GM21390 (cell line): ENCODE measurements at regions not wholly inside any gene's neighbourhood (a gene's known extent, or its start where the extent isn't known, plus 50 kb on each side); places are given as distances from the start of the nearest gene placed in this dataset.
A peak's percentile ranks its signal among the peaks of the same experiment; 100 is the strongest.

Source experiments
- ATAC-seq: cut with Tn5 transposase; IDR thresholded peaks from one replicate; pipeline ENCODE4 v1.9.1; 2021; ENCODE audit not compliant: unreplicated experiment

DNA sequence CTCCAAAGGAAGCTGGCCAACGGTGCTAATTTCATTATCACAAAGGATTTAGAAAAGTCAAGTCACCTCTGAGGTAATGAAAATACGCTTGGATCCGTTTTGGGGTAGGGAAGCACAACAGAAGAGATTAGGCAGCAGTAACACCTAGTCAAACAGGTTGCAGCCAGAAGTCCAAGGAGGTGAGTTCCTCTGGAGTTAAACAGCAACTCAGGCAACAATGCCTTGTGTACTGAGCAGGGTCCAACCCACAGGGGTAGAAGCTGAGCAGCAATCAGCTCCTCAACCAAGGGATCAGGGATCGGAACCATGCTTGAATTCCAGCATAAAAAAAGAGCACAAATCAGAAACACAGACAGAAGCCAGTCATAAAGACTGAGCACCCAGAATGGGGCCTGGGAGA, 88.1 kb upstream of the SPRED1 start:
- ATAC-seq: no peak

DNA sequence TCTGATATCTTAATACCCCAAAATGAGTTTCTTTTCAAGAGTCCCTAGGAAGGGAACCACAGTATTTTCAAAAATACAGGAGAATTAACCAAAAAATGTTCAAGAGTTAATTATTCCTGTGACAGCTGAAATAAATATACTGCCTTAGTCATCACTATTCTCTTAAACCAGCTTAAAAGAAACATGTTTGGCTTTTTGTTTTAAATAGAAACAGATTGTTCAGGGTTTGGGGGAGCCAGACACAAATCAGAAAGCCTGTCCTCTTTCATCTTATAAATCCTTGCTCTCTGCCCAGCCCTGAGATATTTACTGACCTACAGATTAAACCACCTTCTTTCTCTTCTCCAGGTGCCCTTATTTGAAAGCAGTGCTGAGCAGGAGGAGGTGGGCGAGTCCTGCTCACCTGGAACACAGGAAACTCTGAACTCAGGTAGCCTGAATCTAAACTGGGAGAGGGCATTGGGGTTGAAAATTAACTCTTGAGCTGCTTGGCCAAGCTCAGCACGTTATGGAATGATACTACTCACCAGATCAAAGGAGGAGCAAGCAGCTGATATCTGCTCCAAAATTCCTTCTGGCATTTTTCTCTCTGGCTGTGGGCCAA, 84.1 kb upstream of the SPRED1 start:
- no peak for ATAC-seq

DNA sequence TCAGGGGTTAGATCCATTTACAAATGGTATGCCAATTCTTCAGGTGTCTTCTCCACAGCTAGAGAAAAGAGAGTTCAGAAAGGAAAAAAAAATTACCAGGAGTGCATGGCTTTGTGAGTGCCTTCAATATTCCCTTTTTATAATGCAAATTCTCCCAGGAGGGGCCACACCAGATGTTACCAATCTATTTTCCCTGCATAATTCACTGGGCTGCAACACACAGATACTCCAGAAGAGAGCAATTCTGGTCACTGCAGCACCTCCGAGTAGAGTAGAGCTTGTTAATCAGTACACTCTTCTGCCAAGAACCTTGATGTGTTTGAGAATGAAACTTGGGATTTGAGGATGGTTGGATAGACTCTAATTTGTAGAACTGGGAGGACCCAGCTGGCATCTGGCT, 80.7 kb upstream of the SPRED1 start:
- no peak for ATAC-seq

DNA sequence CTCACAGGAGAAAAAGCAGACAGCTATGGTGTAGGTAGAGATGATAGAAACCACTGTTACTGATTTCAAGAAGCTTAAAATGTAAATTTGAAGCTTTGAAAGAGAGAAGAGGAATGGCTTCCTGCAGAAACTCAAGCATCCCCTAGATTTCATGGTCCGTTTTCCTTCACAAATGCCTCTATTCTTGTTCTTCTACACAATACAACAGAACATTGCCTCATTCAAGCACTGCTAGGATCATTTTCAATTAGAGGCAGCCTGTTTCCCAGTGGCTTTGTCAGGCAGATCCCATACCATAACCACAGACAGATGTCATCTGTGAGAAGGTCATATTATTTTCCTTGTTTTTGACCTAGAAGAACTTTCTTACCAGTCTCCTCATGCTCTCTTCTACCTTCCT, 77.9 kb upstream of the SPRED1 start:
- ATAC-seq: no peak

DNA sequence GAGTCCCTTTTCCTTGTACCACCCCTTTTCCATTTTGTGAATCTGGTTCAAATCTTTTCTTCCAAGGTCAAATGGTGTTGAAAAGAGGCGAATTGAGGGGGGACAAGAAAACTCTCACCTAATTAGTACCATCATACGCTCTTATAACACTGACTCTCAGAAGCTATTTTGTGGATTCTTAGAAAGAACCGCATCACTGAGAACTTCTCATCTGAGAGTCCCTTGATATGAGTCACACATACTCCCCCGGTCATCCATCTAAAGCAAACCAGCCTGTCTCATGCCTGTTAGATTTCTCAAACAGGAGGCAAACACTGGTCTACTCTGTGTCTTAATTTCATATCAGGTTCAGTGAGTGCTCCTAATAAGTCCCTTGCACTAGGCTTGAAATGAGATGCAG, 76.5 kb upstream of the SPRED1 start:
- ATAC-seq: peak; percentile 98

DNA sequence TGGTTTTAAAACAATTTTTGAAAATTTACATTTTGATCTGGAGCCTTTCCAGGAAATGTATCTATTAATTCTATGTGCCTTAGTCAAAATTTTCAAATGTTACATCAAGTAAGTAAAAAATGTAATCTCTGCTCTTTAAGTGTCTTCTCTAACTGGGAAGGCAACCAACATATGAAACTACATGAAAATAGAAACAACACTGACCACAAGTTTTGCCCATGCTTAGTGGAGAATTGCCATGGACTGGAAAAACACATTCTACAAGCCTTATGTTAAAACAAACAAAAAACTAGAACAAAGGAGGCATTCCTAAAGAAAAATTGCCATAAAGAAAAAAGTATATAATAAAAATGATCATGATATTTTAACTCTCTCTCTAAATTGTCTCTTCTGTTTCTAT, 75.9 kb upstream of the SPRED1 start:
- no peak for ATAC-seq

DNA sequence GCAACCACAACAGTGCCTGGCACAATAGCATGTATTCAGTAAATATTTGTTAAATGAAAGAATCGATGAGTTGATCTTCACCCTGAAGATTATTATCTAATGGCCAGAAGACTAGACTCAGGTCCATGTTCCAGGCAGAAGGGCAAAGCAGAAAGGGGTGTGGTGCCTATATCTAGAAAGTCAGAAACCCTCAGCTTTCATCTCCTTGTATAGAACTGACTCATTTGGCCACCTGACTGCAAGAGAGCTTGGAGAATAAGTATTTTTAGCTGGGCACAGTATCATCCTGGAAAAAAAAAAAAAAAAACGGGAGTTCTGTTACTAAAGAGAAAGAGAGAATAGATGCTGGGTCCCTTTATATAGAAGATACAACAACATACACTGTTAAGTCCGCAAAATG, 69.7 kb upstream of the SPRED1 start:
- no peak for ATAC-seq

DNA sequence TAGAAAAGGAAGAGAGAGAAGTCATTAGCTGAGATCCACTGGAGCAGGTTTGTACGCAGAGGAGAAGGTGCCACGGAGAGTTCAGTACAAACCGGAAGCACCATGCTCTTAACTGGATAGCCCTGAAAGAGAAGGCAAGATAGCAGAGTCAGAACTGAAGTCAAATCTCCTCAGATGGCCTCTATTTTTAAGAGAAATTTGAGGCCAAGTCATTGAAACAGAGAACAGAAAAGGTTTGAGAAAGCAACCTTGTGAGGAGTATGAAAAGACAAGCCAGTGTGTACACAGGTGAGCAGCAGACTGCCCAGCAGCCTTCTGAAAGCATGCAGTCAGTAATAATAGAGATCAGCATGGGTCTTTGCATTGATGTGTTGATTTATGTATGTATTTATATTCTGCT, 66.1 kb upstream of the SPRED1 start:
- no peak for ATAC-seq

DNA sequence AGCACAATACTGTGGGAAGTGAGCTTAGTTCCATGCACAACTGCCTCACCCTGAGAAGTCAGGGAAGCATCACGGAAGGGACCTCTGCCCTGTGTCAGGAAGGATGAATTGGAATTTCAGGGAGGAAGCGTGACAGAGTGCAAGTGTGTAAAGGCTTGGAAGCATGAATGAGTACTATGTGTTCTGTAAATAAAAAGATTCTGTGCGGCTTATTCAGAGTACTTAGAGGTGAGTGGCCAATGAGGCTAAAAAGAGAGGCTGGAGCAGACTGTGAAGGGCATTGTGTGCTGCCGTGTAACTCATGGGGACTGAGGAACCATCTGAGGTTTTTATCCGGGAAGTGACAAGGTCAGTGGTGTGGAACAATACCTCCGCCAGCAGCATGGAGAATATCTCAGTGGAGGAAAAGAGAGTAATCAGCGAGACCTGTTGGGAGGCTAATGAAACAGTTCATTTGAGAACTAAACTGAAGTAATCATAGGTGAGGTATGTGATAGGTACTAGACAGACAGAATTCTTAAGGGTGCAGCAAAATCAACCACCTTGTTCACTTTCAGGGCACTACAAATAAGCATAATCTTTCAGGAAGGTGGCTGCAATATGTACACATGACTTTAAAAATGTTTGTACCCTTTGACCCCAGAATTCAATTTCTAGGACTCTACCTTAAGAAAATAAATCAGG, 64.9 kb upstream of the SPRED1 start:
- ATAC-seq: no peak

DNA sequence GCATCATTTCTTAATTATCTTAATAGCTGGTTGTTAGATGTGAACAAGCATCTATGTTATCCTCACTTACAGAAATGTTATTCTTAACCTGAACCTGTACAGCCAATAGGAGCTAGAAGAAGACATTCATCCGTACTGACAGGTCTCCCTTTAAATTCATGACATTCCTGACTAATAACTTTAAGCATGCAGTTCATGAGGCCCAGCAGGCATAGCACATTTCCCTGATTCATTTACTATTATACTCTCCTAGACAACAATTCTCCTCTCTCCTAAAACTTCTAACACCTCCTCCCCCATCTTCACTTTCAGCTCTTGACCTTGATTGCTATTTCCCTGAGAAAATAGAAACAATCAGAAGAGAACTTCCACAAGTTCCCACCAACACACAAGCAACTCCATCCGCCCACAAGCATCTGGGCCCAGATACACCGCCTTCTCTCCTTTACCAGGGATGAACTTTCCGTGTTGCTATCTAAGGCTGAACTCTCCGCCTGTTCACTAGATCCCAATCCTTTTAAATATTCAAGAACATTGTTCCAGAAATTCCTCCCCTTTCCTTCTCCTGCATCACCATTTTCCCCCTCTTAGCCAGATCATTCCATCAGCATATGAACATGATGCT, 62.9 kb upstream of the SPRED1 start:
- no peak for ATAC-seq

DNA sequence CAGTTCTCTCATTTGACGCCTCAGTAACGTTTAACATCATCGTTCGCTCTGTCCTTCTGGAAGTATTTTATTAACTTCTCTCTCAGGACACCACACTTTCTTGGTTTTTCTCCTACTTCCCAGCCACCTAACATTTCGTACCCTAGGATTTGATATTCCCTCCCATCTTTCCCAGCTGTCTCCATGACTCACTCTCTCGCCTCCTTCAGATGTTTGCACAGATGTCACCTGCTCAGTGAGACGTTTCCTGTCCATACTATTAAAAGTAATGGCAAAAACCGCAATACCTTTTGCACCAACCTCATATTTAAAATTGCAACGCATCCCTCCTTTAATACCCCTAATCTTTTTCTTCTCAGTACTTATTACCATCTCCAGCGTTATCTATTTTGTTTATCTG, 62.1 kb upstream of the SPRED1 start:
- ATAC-seq: no peak

DNA sequence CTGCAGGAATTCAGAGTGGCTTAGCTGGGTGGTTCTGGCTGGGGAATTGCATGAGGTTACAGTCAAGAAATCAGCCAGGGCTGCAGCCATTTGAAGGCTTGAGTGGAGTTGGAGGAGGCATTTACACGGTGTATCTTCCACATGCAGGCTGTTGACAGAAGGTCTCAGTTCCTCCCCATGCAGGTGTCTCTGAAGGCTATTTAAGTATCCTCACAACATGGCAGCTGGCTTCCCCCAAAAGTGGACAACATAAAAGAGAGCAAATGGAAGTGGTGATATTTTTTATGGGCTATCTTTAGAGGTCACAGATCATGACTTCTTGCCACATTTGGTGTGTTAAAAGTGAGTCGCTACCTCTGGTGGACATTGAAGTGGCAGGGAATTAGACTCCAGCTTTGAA, 60.1 kb upstream of the SPRED1 start:
- ATAC-seq: no peak

DNA sequence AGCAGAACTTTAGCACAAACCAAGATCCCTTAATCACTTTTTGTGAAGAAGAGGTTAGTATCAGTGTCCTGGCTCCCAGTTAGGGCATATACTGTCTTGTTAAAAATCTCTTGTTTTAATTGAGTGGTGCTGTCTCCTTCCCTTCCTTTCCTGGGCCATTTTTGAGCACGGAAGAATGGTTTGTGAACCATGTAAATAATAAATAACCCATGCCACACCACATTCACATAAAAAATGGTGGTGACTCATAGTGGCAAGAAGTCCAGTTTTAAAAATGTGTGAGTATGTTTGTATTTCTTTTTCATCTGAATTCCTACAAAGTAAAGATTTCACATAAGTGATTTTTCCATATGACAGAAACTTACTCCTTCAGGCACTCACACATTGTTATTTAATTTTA, 59.1 kb upstream of the SPRED1 start:
- no peak for ATAC-seq

DNA sequence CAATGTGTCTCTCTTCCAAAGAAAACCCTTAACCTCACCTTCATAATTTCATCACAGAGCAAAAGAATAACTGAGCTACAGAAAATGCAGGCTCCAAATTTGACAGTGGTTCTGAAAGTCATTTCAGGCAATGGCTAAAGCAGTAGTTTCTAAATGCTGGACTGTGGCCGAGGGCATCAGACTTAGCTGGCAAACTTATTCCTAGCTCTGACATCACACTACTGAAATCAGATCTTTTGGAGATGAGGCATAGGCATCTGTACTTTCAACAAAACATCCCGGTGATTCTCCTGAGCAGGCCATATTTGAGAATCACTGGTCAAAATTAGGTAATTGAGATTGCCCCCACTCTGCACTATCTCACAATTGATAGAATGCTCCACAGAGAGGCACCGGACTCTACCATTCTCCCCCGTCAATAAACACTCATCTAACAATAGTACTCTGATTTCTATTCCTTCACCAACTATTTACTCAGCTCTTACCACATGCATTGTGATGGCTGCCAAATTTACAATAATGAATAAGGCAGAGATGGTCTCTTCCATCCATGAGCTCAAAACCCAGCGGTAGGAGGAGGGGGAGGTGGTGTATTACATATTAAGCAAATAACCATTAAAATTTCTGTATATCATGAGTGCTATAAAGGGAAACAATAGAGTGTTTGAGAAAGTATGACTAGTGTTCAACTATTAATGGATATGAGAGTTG, 57.3 kb upstream of the SPRED1 start:
- no peak for ATAC-seq

DNA sequence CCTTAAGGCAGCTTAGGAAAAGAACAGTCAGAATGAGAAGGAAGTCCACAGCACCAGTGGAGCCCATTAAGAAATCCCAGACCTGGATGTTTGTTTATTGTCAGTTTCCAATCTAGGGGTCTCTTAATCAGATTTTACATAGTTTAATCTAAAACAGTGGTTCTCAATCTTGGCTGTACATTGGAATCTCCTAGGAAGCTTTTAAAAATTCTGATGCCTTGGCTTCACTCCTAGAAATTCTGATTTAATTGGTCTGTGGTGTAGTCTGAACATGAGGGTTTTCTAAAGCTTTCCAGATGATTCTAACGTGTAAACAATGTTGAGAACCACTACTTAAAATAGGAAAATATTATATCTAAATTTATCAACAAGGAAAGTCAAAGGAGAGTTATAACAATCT, 56.6 kb upstream of the SPRED1 start:
- no peak for ATAC-seq

DNA sequence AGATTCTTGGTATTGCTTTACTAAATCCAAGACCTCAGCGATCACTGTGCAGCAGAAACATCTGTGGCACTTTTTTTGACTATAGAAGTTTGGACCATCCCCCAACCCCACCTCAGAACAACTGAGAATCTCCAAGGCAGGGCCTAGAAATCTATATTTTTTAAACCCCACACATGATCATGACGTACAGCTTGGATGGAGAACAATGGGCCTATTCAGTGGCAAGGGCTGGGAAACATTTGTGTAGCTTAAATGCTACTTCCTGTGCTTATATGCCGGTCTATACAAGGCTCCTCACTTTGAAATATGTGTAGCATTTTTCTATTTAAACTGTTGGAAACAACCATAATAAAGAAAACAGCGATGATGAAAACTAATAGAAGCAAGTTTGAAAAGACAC, 55.1 kb upstream of the SPRED1 start:
- no peak for ATAC-seq

DNA sequence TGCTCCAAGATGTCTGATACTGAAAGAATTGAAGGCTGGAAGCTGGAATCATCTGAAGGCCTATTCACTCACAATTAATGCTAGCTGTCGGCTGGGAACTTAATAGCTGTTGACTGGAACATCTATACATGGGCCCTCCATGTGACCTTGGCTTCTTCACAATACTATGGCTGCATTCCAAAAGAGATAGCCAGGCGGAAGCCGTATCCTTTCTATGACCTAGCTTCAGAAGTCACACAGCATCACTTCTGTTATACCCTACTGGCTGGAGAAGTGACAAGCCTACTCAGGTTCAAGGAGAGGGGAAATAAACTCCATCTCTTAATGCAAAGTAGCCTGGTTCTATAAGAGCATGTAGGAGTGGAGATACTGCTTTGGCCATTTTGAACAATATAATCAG, 50.9 kb upstream of the SPRED1 start:
- ATAC-seq: no peak

DNA sequence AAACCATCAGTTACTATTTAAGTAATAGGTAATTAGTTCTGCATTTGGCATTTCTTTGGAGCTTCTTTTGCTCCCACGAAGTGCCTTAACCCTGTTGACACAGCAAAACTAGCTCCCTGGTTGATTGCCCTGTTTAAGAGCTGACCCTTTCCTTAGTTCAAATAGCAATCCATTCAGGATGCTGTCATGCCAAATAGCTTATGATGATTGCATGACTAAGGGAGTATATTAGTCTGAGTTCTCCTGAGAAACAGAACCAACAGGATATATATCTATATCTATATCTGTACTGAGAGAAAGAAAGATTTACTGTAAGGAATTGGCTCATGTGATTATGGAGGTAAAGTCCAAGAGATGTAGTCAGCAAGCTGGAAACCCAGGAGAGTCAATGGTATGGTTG, 50.3 kb upstream of the SPRED1 start:
- no peak for ATAC-seq
